Stimulated activated naive CD8-positive, alpha-beta T cell treated with anti-CD3 and anti-CD28 coated beads, Interleukin-15, Interleukin-2, amounts not matched to agents 100 ng/mL and 50 ng/mL, for 24 hours (primary cell): ENCODE measurements at regions not wholly inside any gene's neighbourhood (a gene's known extent, or its start where the extent isn't known, plus 50 kb on each side); places are given as distances from the start of the nearest gene placed in this dataset.

Experiments used
- H3K27ac Mint-ChIP-seq: one replicate; pipeline ENCODE4 v1.8.0; 2021; ENCODE audit warnings: mild to moderate bottlenecking, mixed read lengths
- H3K27me3 Mint-ChIP-seq: one replicate; pipeline ENCODE4 v1.8.0; 2021; ENCODE audit warnings: mixed read lengths
- H3K36me3 Mint-ChIP-seq: one replicate; pipeline ENCODE4 v1.8.0; 2021; ENCODE audit warnings: low read depth, mixed read lengths
- H3K4me1 Mint-ChIP-seq: one replicate; pipeline ENCODE4 v1.8.0; 2021; ENCODE audit warnings: low read depth, mixed read lengths
- H3K4me3 Mint-ChIP-seq: one replicate; pipeline ENCODE4 v1.8.0; 2021; ENCODE audit warnings: mild to moderate bottlenecking, mixed read lengths
- H3K9me3 Mint-ChIP-seq: one replicate; pipeline ENCODE4 v1.8.0; 2021; ENCODE audit warnings: mixed read lengths

GRCh38 chr5:56591081-56591480 lies 224.3 kb upstream of the MAP3K1 start:
- peaks cover 40% of the 10 kb centered on the region for H3K4me1 Mint-ChIP-seq
- H3K27me3 Mint-ChIP-seq: no peaks in the 10 kb centered on the region
- H3K9me3 Mint-ChIP-seq: no peaks in the 10 kb centered on the region
- H3K4me3 Mint-ChIP-seq: no peak overlapping the region
- H3K27ac Mint-ChIP-seq: no peak overlapping the region
- no peaks in the 10 kb centered on the region for H3K36me3 Mint-ChIP-seq

GRCh38 chr5:56589481-56589860 lies 225.9 kb upstream of the MAP3K1 start:
- Mint-ChIP-seq H3K9me3 (no peaks in the 10 kb centered on the region), H3K4me3 (no peak overlapping the region), H3K27ac (peak overlapping the region; percentile 67), H3K4me1 (peaks cover 50% of the 10 kb centered on the region), H3K27me3 (no peaks in the 10 kb centered on the region), H3K36me3 (no peaks in the 10 kb centered on the region)

GRCh38 chr5:56588636-56589480 lies 226.5 kb upstream of the MAP3K1 start:
- Mint-ChIP-seq H3K4me3 (peak overlapping the region; percentile 22), H3K27me3 (no peaks in the 10 kb centered on the region), H3K36me3 (no peaks in the 10 kb centered on the region), H3K9me3 (no peaks in the 10 kb centered on the region), H3K27ac (peak overlapping the region; percentile 67), H3K4me1 (peaks cover 50% of the 10 kb centered on the region)

GRCh38 chr5:56588131-56588487 lies 227.2 kb upstream of the MAP3K1 start:
- no peak overlapping the region for H3K4me3 Mint-ChIP-seq
- no peaks in the 10 kb centered on the region for H3K27me3 Mint-ChIP-seq
- H3K36me3 Mint-ChIP-seq: no peaks in the 10 kb centered on the region
- H3K9me3 Mint-ChIP-seq: no peaks in the 10 kb centered on the region
- peaks cover 50% of the 10 kb centered on the region for H3K4me1 Mint-ChIP-seq
- peak overlapping the region; percentile 43 for H3K27ac Mint-ChIP-seq

- H3K4me1 Mint-ChIP-seq: peaks cover 50% of the 10 kb centered on the region
- no peaks in the 10 kb centered on the region for H3K27me3 Mint-ChIP-seq
- no peaks in the 10 kb centered on the region for H3K36me3 Mint-ChIP-seq
- no peak overlapping the region for H3K4me3 Mint-ChIP-seq
- H3K27ac Mint-ChIP-seq: peak overlapping the region; percentile 43
- H3K9me3 Mint-ChIP-seq: no peaks in the 10 kb centered on the region
Observed at GRCh38 chr5:56587381-56588130, 227.8 kb upstream of the MAP3K1 start.

GRCh38 chr5:56585999-56586691 lies 229.2 kb upstream of the MAP3K1 start:
- Mint-ChIP-seq H3K27ac (no peak overlapping the region), H3K4me1 (peaks cover 50% of the 10 kb centered on the region), H3K9me3 (no peaks in the 10 kb centered on the region), H3K36me3 (no peaks in the 10 kb centered on the region), H3K27me3 (no peaks in the 10 kb centered on the region), H3K4me3 (no peak overlapping the region)

- H3K4me3 Mint-ChIP-seq: no peak overlapping the region
- H3K4me1 Mint-ChIP-seq: peaks cover 53% of the 10 kb centered on the region
- no peaks in the 10 kb centered on the region for H3K36me3 Mint-ChIP-seq
- no peaks in the 10 kb centered on the region for H3K27me3 Mint-ChIP-seq
- H3K9me3 Mint-ChIP-seq: no peaks in the 10 kb centered on the region
- H3K27ac Mint-ChIP-seq: no peak overlapping the region
Observed at GRCh38 chr5:56585461-56585860, 229.9 kb upstream of the MAP3K1 start.

GRCh38 chr5:56581426-56581825 lies 233.9 kb upstream of the MAP3K1 start:
- H3K9me3 Mint-ChIP-seq: no peaks in the 10 kb centered on the region
- H3K27ac Mint-ChIP-seq: no peak overlapping the region
- H3K36me3 Mint-ChIP-seq: no peaks in the 10 kb centered on the region
- peaks cover 15% of the 10 kb centered on the region for H3K4me1 Mint-ChIP-seq
- H3K4me3 Mint-ChIP-seq: no peak overlapping the region
- H3K27me3 Mint-ChIP-seq: no peaks in the 10 kb centered on the region

- Mint-ChIP-seq H3K36me3 (no peaks in the 10 kb centered on the region), H3K4me3 (no peak overlapping the region), H3K27me3 (no peaks in the 10 kb centered on the region), H3K27ac (no peak overlapping the region), H3K9me3 (no peaks in the 10 kb centered on the region), H3K4me1 (peaks cover 11% of the 10 kb centered on the region)
Observed at GRCh38 chr5:56580864-56581263, 234.5 kb upstream of the MAP3K1 start.

- Mint-ChIP-seq H3K27ac (no peak overlapping the region), H3K9me3 (peaks cover 3% of the 10 kb centered on the region), H3K27me3 (no peaks in the 10 kb centered on the region), H3K36me3 (no peaks in the 10 kb centered on the region), H3K4me3 (no peak overlapping the region), H3K4me1 (peaks cover 3% of the 10 kb centered on the region)
Observed at GRCh38 chr5:56575821-56576220, 239.5 kb upstream of the MAP3K1 start.

GRCh38 chr5:56574778-56575177 lies 240.6 kb upstream of the MAP3K1 start:
- no peak overlapping the region for H3K27ac Mint-ChIP-seq
- H3K36me3 Mint-ChIP-seq: no peaks in the 10 kb centered on the region
- peaks cover 3% of the 10 kb centered on the region for H3K9me3 Mint-ChIP-seq
- H3K4me3 Mint-ChIP-seq: no peak overlapping the region
- no peaks in the 10 kb centered on the region for H3K27me3 Mint-ChIP-seq
- no peaks in the 10 kb centered on the region for H3K4me1 Mint-ChIP-seq

GRCh38 chr5:56569566-56569965 lies 245.8 kb upstream of the MAP3K1 start:
- Mint-ChIP-seq H3K9me3 (peaks cover 3% of the 10 kb centered on the region), H3K27me3 (no peaks in the 10 kb centered on the region), H3K27ac (no peak overlapping the region), H3K4me3 (no peak overlapping the region), H3K36me3 (no peaks in the 10 kb centered on the region), H3K4me1 (peaks cover 6% of the 10 kb centered on the region)

GRCh38 chr5:56569076-56569475 lies 246.3 kb upstream of the MAP3K1 start:
- H3K36me3 Mint-ChIP-seq: no peaks in the 10 kb centered on the region
- no peaks in the 10 kb centered on the region for H3K27me3 Mint-ChIP-seq
- no peak overlapping the region for H3K4me3 Mint-ChIP-seq
- H3K27ac Mint-ChIP-seq: no peak overlapping the region
- H3K9me3 Mint-ChIP-seq: peaks cover 3% of the 10 kb centered on the region
- H3K4me1 Mint-ChIP-seq: peaks cover 6% of the 10 kb centered on the region

- Mint-ChIP-seq H3K27me3 (peaks cover 4% of the 10 kb centered on the region), H3K4me3 (no peak overlapping the region), H3K27ac (no peak overlapping the region), H3K4me1 (peaks cover 6% of the 10 kb centered on the region), H3K9me3 (no peaks in the 10 kb centered on the region), H3K36me3 (no peaks in the 10 kb centered on the region)
Observed at GRCh38 chr5:56567278-56567677, 248.1 kb upstream of the MAP3K1 start.
